ENCODE measurements at regions not wholly inside any gene's neighbourhood (a gene's known extent, or its start where the extent isn't known, plus 50 kb on each side); places are given as distances from the start of the nearest gene placed in this dataset.

DNA sequence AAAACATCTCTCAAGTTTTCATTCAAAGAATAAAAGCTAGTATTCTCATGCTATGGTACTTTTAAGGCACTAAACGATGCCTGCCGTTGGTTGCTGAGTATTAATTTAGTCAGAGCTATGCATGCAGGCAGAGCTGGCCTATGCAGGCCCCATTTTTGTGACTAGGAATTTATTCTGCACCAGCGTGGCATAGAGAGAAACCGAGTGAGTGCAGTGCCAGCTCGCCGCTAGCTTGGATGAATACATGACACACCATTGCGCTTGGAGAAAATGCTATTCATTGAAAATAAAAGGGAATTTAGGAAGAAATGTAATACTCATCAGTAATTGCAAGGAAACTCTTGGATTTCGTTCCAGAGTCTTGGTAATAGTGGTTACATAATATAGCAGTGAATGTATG is 231.6 kb upstream of the RBFOX1 start:
- TF ChIP-seq, protein P1, sequence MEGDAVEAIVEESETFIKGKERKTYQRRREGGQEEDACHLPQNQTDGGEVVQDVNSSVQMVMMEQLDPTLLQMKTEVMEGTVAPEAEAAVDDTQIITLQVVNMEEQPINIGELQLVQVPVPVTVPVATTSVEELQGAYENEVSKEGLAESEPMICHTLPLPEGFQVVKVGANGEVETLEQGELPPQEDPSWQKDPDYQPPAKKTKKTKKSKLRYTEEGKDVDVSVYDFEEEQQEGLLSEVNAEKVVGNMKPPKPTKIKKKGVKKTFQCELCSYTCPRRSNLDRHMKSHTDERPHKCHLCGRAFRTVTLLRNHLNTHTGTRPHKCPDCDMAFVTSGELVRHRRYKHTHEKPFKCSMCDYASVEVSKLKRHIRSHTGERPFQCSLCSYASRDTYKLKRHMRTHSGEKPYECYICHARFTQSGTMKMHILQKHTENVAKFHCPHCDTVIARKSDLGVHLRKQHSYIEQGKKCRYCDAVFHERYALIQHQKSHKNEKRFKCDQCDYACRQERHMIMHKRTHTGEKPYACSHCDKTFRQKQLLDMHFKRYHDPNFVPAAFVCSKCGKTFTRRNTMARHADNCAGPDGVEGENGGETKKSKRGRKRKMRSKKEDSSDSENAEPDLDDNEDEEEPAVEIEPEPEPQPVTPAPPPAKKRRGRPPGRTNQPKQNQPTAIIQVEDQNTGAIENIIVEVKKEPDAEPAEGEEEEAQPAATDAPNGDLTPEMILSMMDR (IDR thresholded peaks at IDR 0.05): no peak
- TF ChIP-seq POLR2A (IDR thresholded peaks at IDR 0.05): no peak
